H9 (cell line): ENCODE measurements at regions not wholly inside any gene's neighbourhood (a gene's known extent, or its start where the extent isn't known, plus 50 kb on each side); places are given as distances from the start of the nearest gene placed in this dataset.

Experiments
- DNase-seq: peaks from one replicate; pipeline ENCODE4 v3.0.0-alpha.2; 2017
- H2AFZ ChIP-seq: one replicate; pipeline ENCODE4 v1.6.1; 2013; ENCODE audit warnings: mild to moderate bottlenecking, low read length, control low read depth, moderate library complexity
- H2AK5ac ChIP-seq: 2 replicates; pipeline ENCODE4 v1.6.1; 2013; ENCODE audit warnings: low read length, control low read depth, mixed read lengths; ENCODE audit not compliant: insufficient read length
- H2BK120ac ChIP-seq: one replicate; pipeline ENCODE4 v1.6.1; 2013; ENCODE audit warnings: low read depth, mild to moderate bottlenecking, low read length, control low read depth, inconsistent platforms; ENCODE audit not compliant: poor library complexity, severe bottlenecking
- H2BK12ac ChIP-seq: 2 replicates; pipeline ENCODE4 v1.6.1; 2013; ENCODE audit warnings: low read length, control low read depth, mixed read lengths, low read depth; ENCODE audit not compliant: insufficient read length
- H2BK15ac ChIP-seq: 2 replicates; pipeline ENCODE4 v1.6.1; 2013; ENCODE audit warnings: low read depth, low read length, control low read depth
- H2BK20ac ChIP-seq: one replicate; pipeline ENCODE4 v1.6.1; 2013; ENCODE audit warnings: low read depth, mild to moderate bottlenecking, low read length, control low read depth, inconsistent platforms; ENCODE audit not compliant: poor library complexity, severe bottlenecking
- H2BK5ac ChIP-seq: 2 replicates; pipeline ENCODE4 v1.6.1; 2013; ENCODE audit warnings: low read length, control low read depth, mixed read lengths; ENCODE audit not compliant: insufficient read length
- H3K14ac ChIP-seq: 2 replicates; pipeline ENCODE4 v1.6.1; 2013; ENCODE audit warnings: low read length, control low read depth; ENCODE audit not compliant: insufficient read depth
- H3K18ac ChIP-seq: 2 replicates; pipeline ENCODE4 v1.6.1; 2013; ENCODE audit warnings: low read depth, mild to moderate bottlenecking, mixed read lengths, low read length, control low read depth; ENCODE audit not compliant: insufficient read length
- H3K23ac ChIP-seq: 2 replicates; pipeline ENCODE4 v1.6.1; 2013; ENCODE audit warnings: low read length, control low read depth, mixed read lengths, low read depth; ENCODE audit not compliant: insufficient read length
- H3K23me2 ChIP-seq: 2 replicates; pipeline ENCODE4 v1.6.1; 2013; ENCODE audit warnings: low read depth, mild to moderate bottlenecking, mixed read lengths, low read length, control low read depth; ENCODE audit not compliant: insufficient read length, poor library complexity, severe bottlenecking
- H3K27ac ChIP-seq: 2 replicates; pipeline ENCODE4 v1.5.1; 2013; ENCODE audit warnings: low read length, control low read depth, mixed read lengths, low read depth; ENCODE audit not compliant: insufficient read length
- H3K27me3 ChIP-seq: 2 replicates; pipeline ENCODE4 v1.6.1; 2013; ENCODE audit warnings: low read length, control low read depth, inconsistent platforms; ENCODE audit not compliant: insufficient read depth
- H3K4ac ChIP-seq: 2 replicates; pipeline ENCODE4 v1.6.1; 2013; ENCODE audit warnings: low read depth, mild to moderate bottlenecking, control low read depth, inconsistent platforms, low read length, moderate library complexity
- H3K4me1 ChIP-seq: 2 replicates; pipeline ENCODE4 v1.6.1; 2013; ENCODE audit warnings: low read length, control low read depth, inconsistent platforms; ENCODE audit not compliant: insufficient read depth
- H3K4me2 ChIP-seq: 2 replicates; pipeline ENCODE4 v1.6.1; 2013; ENCODE audit warnings: low read length, control low read depth, mixed read lengths; ENCODE audit not compliant: insufficient read length, insufficient read depth
- H3K56ac ChIP-seq: 2 replicates; pipeline ENCODE4 v1.6.1; 2013; ENCODE audit warnings: low read depth, mild to moderate bottlenecking, mixed read lengths, low read length, control low read depth; ENCODE audit not compliant: insufficient read length
- H3K79me1 ChIP-seq: 2 replicates; pipeline ENCODE4 v1.6.1; 2013; ENCODE audit warnings: low read depth, mild to moderate bottlenecking, moderate library complexity, low read length, control low read depth, inconsistent platforms; ENCODE audit not compliant: insufficient read depth, poor library complexity, severe bottlenecking
- H3K79me2 ChIP-seq: 2 replicates; pipeline ENCODE4 v1.6.1; 2013; ENCODE audit warnings: low read length, control low read depth, inconsistent platforms; ENCODE audit not compliant: insufficient read depth
- H3K9ac ChIP-seq: 2 replicates; pipeline ENCODE4 v1.6.1; 2013; ENCODE audit warnings: low read length, control low read depth, mixed read lengths; ENCODE audit not compliant: insufficient read length; ENCODE audit errors: extremely low read depth
- H3K9me3 ChIP-seq: one replicate; pipeline ENCODE4 v1.6.1; 2013; ENCODE audit warnings: low read depth, low read length, inconsistent platforms; ENCODE audit not compliant: control insufficient read depth
- H3T11ph ChIP-seq: one replicate; pipeline ENCODE4 v1.6.1; 2013; ENCODE audit warnings: mild to moderate bottlenecking, low read length, control low read depth, inconsistent platforms
- H4K20me1 ChIP-seq: one replicate; pipeline ENCODE4 v1.6.1; 2013; ENCODE audit not compliant: control insufficient read depth, insufficient read length, insufficient read depth
- H4K5ac ChIP-seq: 2 replicates; pipeline ENCODE4 v1.6.1; 2013; ENCODE audit warnings: low read depth, mild to moderate bottlenecking, mixed read lengths, low read length, control low read depth; ENCODE audit not compliant: insufficient read length
- H4K8ac ChIP-seq: replicated peaks from 2 replicates; pipeline ENCODE4 v1.6.1; 2013; ENCODE audit warnings: low read length, control low read depth, mixed read lengths, low read depth; ENCODE audit not compliant: insufficient read length
- H4K91ac ChIP-seq: 2 replicates; pipeline ENCODE4 v1.6.1; 2013; ENCODE audit warnings: low read depth, mild to moderate bottlenecking, moderate library complexity, mixed read lengths, low read length, control low read depth; ENCODE audit not compliant: insufficient read length
- H3K27ac Mint-ChIP-seq, 3 experiments: 2 replicates in 2 of 3; 3 replicates in 1 of 3; pipeline ENCODE4 v1.8.0; 2020 to 2021; ENCODE audit warnings: mixed read lengths in 3 of 3, mild to moderate bottlenecking in 1 of 3, moderate library complexity in 1 of 3
- H3K27me3 Mint-ChIP-seq: 2 replicates; pipeline ENCODE4 v1.8.0; 2021; ENCODE audit warnings: low read depth, mild to moderate bottlenecking, moderate library complexity, mixed read lengths
- H3K36me3 Mint-ChIP-seq, 3 experiments: 2 replicates in 2 of 3; 3 replicates in 1 of 3; pipeline ENCODE4 v1.8.0; 2020 to 2021; ENCODE audit warnings: low read depth in 3 of 3, mixed read lengths in 3 of 3; ENCODE audit not compliant: insufficient read depth in 1 of 3
- H3K4me1 Mint-ChIP-seq, 2 experiments: 2 replicates each; pipeline ENCODE4 v1.8.0; 2020; ENCODE audit warnings: mixed read lengths in 2 of 2
- H3K4me3 Mint-ChIP-seq, 2 experiments: 2 replicates in 1 of 2; 3 replicates in 1 of 2; pipeline ENCODE4 v1.8.0; 2020 to 2021; ENCODE audit warnings: mild to moderate bottlenecking in 2 of 2, mixed read lengths in 2 of 2, moderate library complexity in 1 of 2
- H3K9me3 Mint-ChIP-seq, 2 experiments: 2 replicates in 1 of 2; 3 replicates in 1 of 2; pipeline ENCODE4 v1.8.0; 2020; ENCODE audit warnings: mild to moderate bottlenecking in 2 of 2, mixed read lengths in 2 of 2, moderate library complexity in 1 of 2
- WGBS: extraction: QIAGEN DNeasy Blood & Tissue Kit; methylation state at CpG from one replicate; pipeline ENCODE4 v1.1.7; 2013; ENCODE audit warnings: missing lambda C conversion rate, low lambda C conversion rate, mixed read lengths; ENCODE audit not compliant: insufficient read length; ENCODE audit errors: extremely low coverage; 5-methylcytosine and 5-hydroxymethylcytosine counted together
- TF ChIP-seq, protein P1 (sequence below): fragments of 200-600 bp; sonication (generic); conservative IDR thresholded peaks from 3 replicates; pipeline ENCODE4 v1.8.0; 2021; ENCODE audit warnings: antibody characterized with exemption, mild to moderate bottlenecking

DNA sequence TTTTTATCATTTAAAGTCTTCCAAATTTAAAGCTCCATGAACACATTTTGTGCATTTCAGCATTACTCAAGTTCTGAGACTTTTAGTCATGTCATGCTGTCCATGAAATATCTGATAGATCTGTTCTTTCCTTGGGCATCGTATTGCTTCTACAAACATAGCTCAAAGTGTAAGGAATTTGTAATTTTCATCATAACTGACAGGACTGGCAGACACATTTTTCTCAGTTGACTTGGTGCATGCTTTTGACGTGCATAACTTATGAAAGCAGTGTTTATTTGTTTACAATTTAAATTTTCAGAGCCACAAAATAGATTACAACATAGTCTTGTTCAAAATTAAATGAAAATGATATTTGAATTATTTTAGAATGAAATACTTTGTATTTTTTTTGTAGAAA, 812.1 kb upstream of the NOVA1 start:
- H3K27me3 Mint-ChIP-seq, result no peaks in the 10 kb centered on the region
- no peak overlapping the region for H3K27ac Mint-ChIP-seq
- Histone ChIP-seq H2BK120ac (no peak overlapping the region), H2BK15ac (no peak overlapping the region), H3K18ac (no peak overlapping the region), H3K23me2 (no peaks in the 10 kb centered on the region), H3K4me1 (no peaks in the 10 kb centered on the region), H3K9me3 (no peaks in the 10 kb centered on the region), H4K8ac (no peak overlapping the region), H3K79me2 (no peaks in the 10 kb centered on the region), H4K5ac (no peak overlapping the region), H2AFZ (no peak overlapping the region), H3K14ac (no peak overlapping the region), H2AK5ac (no peak overlapping the region), H3K4me2 (no peak overlapping the region), H3K79me1 (no peaks in the 10 kb centered on the region), H3K9ac (no peak overlapping the region), H3K27me3 (no peaks in the 10 kb centered on the region), H4K91ac (no peak overlapping the region), H2BK20ac (no peak overlapping the region), H2BK12ac (no peak overlapping the region), H3K4ac (no peak overlapping the region), H3K27ac (no peak overlapping the region), H3T11ph (no peak overlapping the region), H2BK5ac (no peak overlapping the region), H4K20me1 (no peaks in the 10 kb centered on the region), H3K23ac (no peak overlapping the region), H3K56ac (no peak overlapping the region)
- H3K4me1 Mint-ChIP-seq, result no peaks in the 10 kb centered on the region
- DNase-seq, result no peak
- no peaks in the 10 kb centered on the region for H3K36me3 Mint-ChIP-seq
- no peak overlapping the region for H3K4me3 Mint-ChIP-seq
- no CpG with 5 or more reads among the region's 2 CpGs for WGBS
- no peaks in the 10 kb centered on the region for H3K9me3 Mint-ChIP-seq
- TF ChIP-seq, protein P1, sequence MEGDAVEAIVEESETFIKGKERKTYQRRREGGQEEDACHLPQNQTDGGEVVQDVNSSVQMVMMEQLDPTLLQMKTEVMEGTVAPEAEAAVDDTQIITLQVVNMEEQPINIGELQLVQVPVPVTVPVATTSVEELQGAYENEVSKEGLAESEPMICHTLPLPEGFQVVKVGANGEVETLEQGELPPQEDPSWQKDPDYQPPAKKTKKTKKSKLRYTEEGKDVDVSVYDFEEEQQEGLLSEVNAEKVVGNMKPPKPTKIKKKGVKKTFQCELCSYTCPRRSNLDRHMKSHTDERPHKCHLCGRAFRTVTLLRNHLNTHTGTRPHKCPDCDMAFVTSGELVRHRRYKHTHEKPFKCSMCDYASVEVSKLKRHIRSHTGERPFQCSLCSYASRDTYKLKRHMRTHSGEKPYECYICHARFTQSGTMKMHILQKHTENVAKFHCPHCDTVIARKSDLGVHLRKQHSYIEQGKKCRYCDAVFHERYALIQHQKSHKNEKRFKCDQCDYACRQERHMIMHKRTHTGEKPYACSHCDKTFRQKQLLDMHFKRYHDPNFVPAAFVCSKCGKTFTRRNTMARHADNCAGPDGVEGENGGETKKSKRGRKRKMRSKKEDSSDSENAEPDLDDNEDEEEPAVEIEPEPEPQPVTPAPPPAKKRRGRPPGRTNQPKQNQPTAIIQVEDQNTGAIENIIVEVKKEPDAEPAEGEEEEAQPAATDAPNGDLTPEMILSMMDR, result no peak
